Cardiac fibroblast (primary cell): ENCODE measurements at regions not wholly inside any gene's neighbourhood (a gene's known extent, or its start where the extent isn't known, plus 50 kb on each side); places are given as distances from the start of the nearest gene placed in this dataset.
"Not testable (repeated sequence)": the region's sequence is repeated elsewhere in the genome, so short reads cannot be mapped to it uniquely, and the experiment has no call there.

Source experiments
- DNase-seq, 2 donors: peaks; one replicate each; pipeline versions ENCODE4 v3.0.0 to v3.0.0-alpha.2; 2010; ENCODE audit warnings: low read depth in 2 of 2
- H3K4me3 ChIP-seq, 2 donors: replicated peaks in 1 of 2; 1 replicate in 1 of 2; 2 replicates in 1 of 2; pipeline ENCODE4 v1.5.1; 2011; ENCODE audit warnings: low read depth in 2 of 2, low read length in 2 of 2, mild to moderate bottlenecking in 2 of 2, moderate library complexity in 1 of 2
- CTCF ChIP-seq: IDR thresholded peaks from one replicate; pipeline ENCODE4 v1.5.1; 2011; ENCODE audit warnings: low read depth, mild to moderate bottlenecking, low read length, inconsistent platforms

- no peak for DNase-seq
- TF ChIP-seq CTCF: no peak
- H3K4me3 ChIP-seq: no peak overlapping the region
Measured at GRCh38 chr10:109247814-109248213, 675.5 kb downstream of the XPNPEP1 start.

- TF ChIP-seq CTCF: no peak
- no peak for DNase-seq
- no peak overlapping the region for H3K4me3 ChIP-seq
Measured at GRCh38 chr10:109245821-109246220, 677.5 kb downstream of the XPNPEP1 start.

GRCh38 chr10:109239371-109239770 is 683.9 kb downstream of the XPNPEP1 start:
- no peak for TF ChIP-seq CTCF
- no peak overlapping the region for H3K4me3 ChIP-seq
- no peak for DNase-seq

GRCh38 chr10:109237682-109238081 is 685.6 kb downstream of the XPNPEP1 start:
- no peak overlapping the region for H3K4me3 ChIP-seq
- no peak for TF ChIP-seq CTCF
- no peak for DNase-seq

GRCh38 chr10:109237050-109237449 is 686.3 kb downstream of the XPNPEP1 start:
- DNase-seq: no peak
- TF ChIP-seq CTCF: no peak
- H3K4me3 ChIP-seq: no peak overlapping the region

GRCh38 chr10:109223533-109223932 is 699.8 kb downstream of the XPNPEP1 start:
- not testable (repeated sequence) for DNase-seq

GRCh38 chr10:109219935-109220605 is 703.2 kb downstream of the XPNPEP1 start:
- no peak for TF ChIP-seq CTCF
- DNase-seq: no peak
- no peak overlapping the region for H3K4me3 ChIP-seq

More at GRCh38 chr10:109223533-109223932, 699.8 kb downstream of the XPNPEP1 start:
- H3K4me3 ChIP-seq: not testable (repeated sequence)
